Thoracic aorta (tissue), 2 donors: ENCODE measurements at regions not wholly inside any gene's neighbourhood (a gene's known extent, or its start where the extent isn't known, plus 50 kb on each side); places are given as distances from the start of the nearest gene placed in this dataset.

Source experiments
- ATAC-seq: fragments of 150-250 bp; one replicate; pipeline ENCODE4 v1.8.0; 2017; ENCODE audit warnings: low read depth; ENCODE audit not compliant: insufficient number of reproducible peaks, low FRiP score
- DNase-seq: peaks from one replicate; pipeline ENCODE4 v3.0.0-alpha.2; 2020; ENCODE audit warnings: low spot score
- H3K27ac ChIP-seq, 2 donors: fragments of 200-600 bp; sonication (generic); 1 replicate in 1 of 2; 2 replicates in 1 of 2; pipeline ENCODE4 v1.5.1; 2016; ENCODE audit warnings: mild to moderate bottlenecking in 2 of 2, moderate library complexity in 2 of 2
- H3K27me3 ChIP-seq: fragments of 200-600 bp; sonication (generic); replicated peaks from 2 replicates; pipeline ENCODE4 v1.6.0; 2016; ENCODE audit warnings: mild to moderate bottlenecking; ENCODE audit not compliant: insufficient read depth
- H3K36me3 ChIP-seq: fragments of 200-600 bp; sonication (generic); one replicate; pipeline ENCODE4 v1.5.1; 2016
- H3K4me1 ChIP-seq, 2 donors: fragments of 200-600 bp; sonication (generic); 1 replicate in 1 of 2; 2 replicates in 1 of 2; pipeline versions ENCODE4 v1.5.1 to v1.6.0; 2016; ENCODE audit warnings: low read depth in 2 of 2, mild to moderate bottlenecking in 1 of 2; ENCODE audit not compliant: control insufficient read depth in 1 of 2
- H3K4me3 ChIP-seq: fragments of 200-600 bp; sonication (generic); 2 replicates; pipeline ENCODE4 v1.5.1; 2016; ENCODE audit warnings: mild to moderate bottlenecking
- H3K9me3 ChIP-seq: fragments of 200-600 bp; sonication (generic); 2 replicates; pipeline ENCODE4 v1.5.1; 2016
- TF ChIP-seq, protein P1 (sequence below): fragments of 200-600 bp; sonication (generic); IDR thresholded peaks from one replicate; pipeline ENCODE4 v1.5.1; 2019; ENCODE audit warnings: antibody characterized with exemption

GRCh38 chr3:35392187-35392586 is 247.1 kb upstream of the ARPP21 start:
- DNase-seq (no peak), ATAC-seq (no peak)
- Histone ChIP-seq H3K36me3 (no peaks in the 10 kb centered on the region), H3K27me3 (no peaks in the 10 kb centered on the region), H3K9me3 (no peaks in the 10 kb centered on the region), H3K4me1 (no peaks in the 10 kb centered on the region), H3K4me3 (no peak overlapping the region), H3K27ac (no peak overlapping the region)
- TF ChIP-seq, protein P1, sequence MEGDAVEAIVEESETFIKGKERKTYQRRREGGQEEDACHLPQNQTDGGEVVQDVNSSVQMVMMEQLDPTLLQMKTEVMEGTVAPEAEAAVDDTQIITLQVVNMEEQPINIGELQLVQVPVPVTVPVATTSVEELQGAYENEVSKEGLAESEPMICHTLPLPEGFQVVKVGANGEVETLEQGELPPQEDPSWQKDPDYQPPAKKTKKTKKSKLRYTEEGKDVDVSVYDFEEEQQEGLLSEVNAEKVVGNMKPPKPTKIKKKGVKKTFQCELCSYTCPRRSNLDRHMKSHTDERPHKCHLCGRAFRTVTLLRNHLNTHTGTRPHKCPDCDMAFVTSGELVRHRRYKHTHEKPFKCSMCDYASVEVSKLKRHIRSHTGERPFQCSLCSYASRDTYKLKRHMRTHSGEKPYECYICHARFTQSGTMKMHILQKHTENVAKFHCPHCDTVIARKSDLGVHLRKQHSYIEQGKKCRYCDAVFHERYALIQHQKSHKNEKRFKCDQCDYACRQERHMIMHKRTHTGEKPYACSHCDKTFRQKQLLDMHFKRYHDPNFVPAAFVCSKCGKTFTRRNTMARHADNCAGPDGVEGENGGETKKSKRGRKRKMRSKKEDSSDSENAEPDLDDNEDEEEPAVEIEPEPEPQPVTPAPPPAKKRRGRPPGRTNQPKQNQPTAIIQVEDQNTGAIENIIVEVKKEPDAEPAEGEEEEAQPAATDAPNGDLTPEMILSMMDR: no peak

- no peak for ATAC-seq
- DNase-seq: no peak
- Histone ChIP-seq H3K27me3 (no peaks in the 10 kb centered on the region), H3K27ac (no peak overlapping the region), H3K4me3 (no peak overlapping the region), H3K9me3 (no peaks in the 10 kb centered on the region), H3K4me1 (no peaks in the 10 kb centered on the region), H3K36me3 (no peaks in the 10 kb centered on the region)
- TF ChIP-seq, protein P1: no peak
Observed at GRCh38 chr3:35393901-35394799, 245.2 kb upstream of the ARPP21 start.

DNA sequence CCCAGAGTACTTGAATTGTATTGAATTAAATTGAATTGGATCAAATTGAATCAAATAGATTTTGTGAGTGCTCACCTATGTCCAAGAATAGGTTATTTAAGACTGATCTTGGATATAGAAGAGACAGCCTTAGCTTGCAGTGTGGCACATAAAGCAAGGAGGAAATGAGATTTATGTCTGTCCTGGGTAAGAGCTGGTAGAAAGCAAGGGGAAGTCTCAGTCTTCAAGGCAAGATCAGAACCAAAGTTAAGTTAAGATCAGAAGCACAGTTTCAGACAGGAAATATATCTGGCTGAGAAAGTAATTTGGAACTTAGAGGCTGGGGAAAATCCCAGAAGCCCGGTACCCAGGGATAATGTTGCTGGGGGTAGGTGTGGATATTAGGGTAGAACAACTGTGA is 244.4 kb upstream of the ARPP21 start:
- no peaks in the 10 kb centered on the region for H3K27me3 ChIP-seq
- H3K4me3 ChIP-seq: no peak overlapping the region
- no peaks in the 10 kb centered on the region for H3K9me3 ChIP-seq
- no peaks in the 10 kb centered on the region for H3K4me1 ChIP-seq
- TF ChIP-seq, protein P1: no peak
- ATAC-seq: no peak
- H3K27ac ChIP-seq: no peak overlapping the region
- DNase-seq: no peak
- no peaks in the 10 kb centered on the region for H3K36me3 ChIP-seq

GRCh38 chr3:35401671-35402070 is 237.7 kb upstream of the ARPP21 start:
- Histone ChIP-seq H3K4me1 (no peaks in the 10 kb centered on the region), H3K4me3 (no peak overlapping the region), H3K9me3 (no peaks in the 10 kb centered on the region), H3K27ac (no peak overlapping the region), H3K27me3 (no peaks in the 10 kb centered on the region), H3K36me3 (no peaks in the 10 kb centered on the region)
- ATAC-seq: no peak
- no peak for DNase-seq
- TF ChIP-seq, protein P1: no peak

DNA sequence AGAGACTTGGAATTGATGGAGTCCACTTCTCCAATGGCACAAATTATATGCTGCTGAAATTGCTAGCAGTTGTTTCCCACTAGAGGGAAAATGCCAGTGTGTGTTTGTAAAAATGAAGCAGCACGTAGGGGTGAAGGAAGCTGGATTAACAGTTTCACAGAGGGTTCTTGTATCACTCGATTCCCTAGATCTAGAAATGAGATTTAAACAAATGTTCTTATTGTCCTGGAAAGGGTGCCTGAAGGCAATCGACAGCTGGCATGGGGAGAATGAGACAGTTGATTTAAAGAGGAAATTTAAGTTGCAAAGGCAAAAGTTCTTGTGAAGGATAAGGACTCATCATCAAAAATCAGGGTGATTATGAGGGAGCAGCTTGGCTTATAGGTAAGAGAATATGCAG is 234.8 kb upstream of the ARPP21 start:
- ATAC-seq (no peak), DNase-seq (no peak)
- Histone ChIP-seq H3K4me1 (no peaks in the 10 kb centered on the region), H3K4me3 (no peak overlapping the region), H3K36me3 (no peaks in the 10 kb centered on the region), H3K9me3 (no peaks in the 10 kb centered on the region), H3K27me3 (no peaks in the 10 kb centered on the region), H3K27ac (no peak overlapping the region)
- TF ChIP-seq, protein P1: no peak
